Upper lobe of left lung (tissue), 4 donors: ENCODE measurements at regions not wholly inside any gene's neighbourhood (a gene's known extent, or its start where the extent isn't known, plus 50 kb on each side); places are given as distances from the start of the nearest gene placed in this dataset.

Experiments used
- EP300 ChIP-seq, 4 donors: sonication (generic); formaldehyde crosslinking; IDR thresholded peaks; one replicate each; pipeline ENCODE4 v1.5.1; 2017; ENCODE audit warnings: antibody characterized with exemption in 4 of 4, control low read depth in 2 of 4
- POLR2A ChIP-seq, 4 donors: fragments of 450-650 bp; IDR thresholded peaks; one replicate each; pipeline ENCODE4 v1.5.1; 2016 to 2017; ENCODE audit warnings: antibody characterized with exemption in 4 of 4, mild to moderate bottlenecking in 2 of 4
- POLR2AphosphoS5 ChIP-seq, 2 donors: sonication (generic); formaldehyde crosslinking; IDR thresholded peaks; one replicate each; pipeline ENCODE4 v1.5.1; 2017; ENCODE audit warnings: antibody characterized with exemption in 2 of 2
- TF ChIP-seq, protein P1 (sequence below), 6 experiments: fragments of 450-650 bp in 4 of 6; fragments of 200-600 bp in 2 of 6; sonication (generic) in 2 of 6; IDR thresholded peaks; one replicate each; pipeline ENCODE4 v1.5.1; 2016 to 2019; ENCODE audit warnings: antibody characterized with exemption in 6 of 6

DNA sequence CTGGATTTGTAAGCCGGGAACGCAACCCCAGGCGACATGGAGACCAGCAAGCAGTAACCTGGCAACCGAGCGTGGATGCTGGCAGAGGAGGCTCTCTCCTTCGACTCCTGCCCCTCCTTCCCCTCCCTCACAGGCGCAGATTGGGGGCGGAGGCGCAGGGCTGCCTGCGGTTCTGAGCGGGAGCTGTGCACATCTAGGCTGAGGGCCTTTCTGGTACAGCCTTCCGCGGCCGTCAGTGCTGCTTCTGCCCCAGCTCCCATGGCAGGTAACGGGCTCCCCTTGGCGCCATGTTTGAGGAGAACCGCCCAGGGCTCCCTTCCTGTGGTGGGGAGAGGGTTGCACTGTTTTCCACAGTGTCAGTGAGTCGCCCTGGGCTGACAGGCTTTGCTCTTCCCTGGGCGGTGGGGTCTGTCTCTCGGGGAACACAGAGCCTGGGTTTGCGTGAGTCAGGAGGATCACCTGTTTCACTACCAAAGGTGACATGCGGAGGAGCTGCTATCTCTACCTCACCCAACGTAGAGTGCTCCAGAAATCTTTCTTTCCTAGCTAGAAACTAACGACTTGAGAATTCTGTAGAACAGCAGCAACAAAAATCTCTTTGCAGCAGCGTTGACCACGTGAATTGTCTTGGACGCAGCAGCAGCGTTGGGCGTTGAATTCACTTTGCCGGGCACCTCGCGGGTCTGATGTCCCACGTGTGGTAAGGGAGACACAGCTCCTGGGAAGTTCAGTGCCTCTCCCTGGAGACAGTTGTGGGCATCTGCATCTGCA, 154.8 kb upstream of the COBL start:
- TF ChIP-seq, protein P1, sequence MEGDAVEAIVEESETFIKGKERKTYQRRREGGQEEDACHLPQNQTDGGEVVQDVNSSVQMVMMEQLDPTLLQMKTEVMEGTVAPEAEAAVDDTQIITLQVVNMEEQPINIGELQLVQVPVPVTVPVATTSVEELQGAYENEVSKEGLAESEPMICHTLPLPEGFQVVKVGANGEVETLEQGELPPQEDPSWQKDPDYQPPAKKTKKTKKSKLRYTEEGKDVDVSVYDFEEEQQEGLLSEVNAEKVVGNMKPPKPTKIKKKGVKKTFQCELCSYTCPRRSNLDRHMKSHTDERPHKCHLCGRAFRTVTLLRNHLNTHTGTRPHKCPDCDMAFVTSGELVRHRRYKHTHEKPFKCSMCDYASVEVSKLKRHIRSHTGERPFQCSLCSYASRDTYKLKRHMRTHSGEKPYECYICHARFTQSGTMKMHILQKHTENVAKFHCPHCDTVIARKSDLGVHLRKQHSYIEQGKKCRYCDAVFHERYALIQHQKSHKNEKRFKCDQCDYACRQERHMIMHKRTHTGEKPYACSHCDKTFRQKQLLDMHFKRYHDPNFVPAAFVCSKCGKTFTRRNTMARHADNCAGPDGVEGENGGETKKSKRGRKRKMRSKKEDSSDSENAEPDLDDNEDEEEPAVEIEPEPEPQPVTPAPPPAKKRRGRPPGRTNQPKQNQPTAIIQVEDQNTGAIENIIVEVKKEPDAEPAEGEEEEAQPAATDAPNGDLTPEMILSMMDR (IDR thresholded peaks at IDR 0.05): no peak
- TF ChIP-seq POLR2A (IDR thresholded peaks at IDR 0.05) (no peak), EP300 (IDR thresholded peaks at IDR 0.05) (no peak), POLR2AphosphoS5 (IDR thresholded peaks at IDR 0.05) (no peak)
